Large intestine (tissue), 3 donors: ENCODE measurements at regions not wholly inside any gene's neighbourhood (a gene's known extent, or its start where the extent isn't known, plus 50 kb on each side); places are given as distances from the start of the nearest gene placed in this dataset.

Experiments
- DNase-seq, 2 donors: peaks; one replicate each; pipeline versions ENCODE4 v3.0.0 to v3.0.0-alpha.2; 2013
- H3K27ac ChIP-seq: one replicate; pipeline ENCODE4 v1.5.1; 2013; ENCODE audit warnings: low read length
- H3K27me3 ChIP-seq: 2 replicates; pipeline ENCODE4 v1.6.1; 2013; ENCODE audit warnings: low read length; ENCODE audit not compliant: control insufficient read depth, insufficient read depth
- H3K36me3 ChIP-seq: 2 replicates; pipeline ENCODE4 v1.6.1; 2013; ENCODE audit warnings: low read length; ENCODE audit not compliant: control insufficient read depth, insufficient read depth
- H3K4me1 ChIP-seq: one replicate; pipeline ENCODE4 v1.6.1; 2013; ENCODE audit warnings: low read length; ENCODE audit not compliant: control insufficient read depth, insufficient read depth
- H3K4me3 ChIP-seq: one replicate; pipeline ENCODE4 v1.5.1; 2013; ENCODE audit warnings: low read length
- H3K9me3 ChIP-seq: one replicate; pipeline ENCODE4 v1.6.1; 2013; ENCODE audit warnings: mild to moderate bottlenecking, low read depth, low read length, moderate library complexity; ENCODE audit not compliant: control insufficient read depth
- WGBS: methylation state at CpG from one replicate; pipeline ENCODE4 v1.1.5; 2013; ENCODE audit warnings: low lambda C conversion rate; ENCODE audit not compliant: insufficient coverage; 5-methylcytosine and 5-hydroxymethylcytosine counted together

DNA sequence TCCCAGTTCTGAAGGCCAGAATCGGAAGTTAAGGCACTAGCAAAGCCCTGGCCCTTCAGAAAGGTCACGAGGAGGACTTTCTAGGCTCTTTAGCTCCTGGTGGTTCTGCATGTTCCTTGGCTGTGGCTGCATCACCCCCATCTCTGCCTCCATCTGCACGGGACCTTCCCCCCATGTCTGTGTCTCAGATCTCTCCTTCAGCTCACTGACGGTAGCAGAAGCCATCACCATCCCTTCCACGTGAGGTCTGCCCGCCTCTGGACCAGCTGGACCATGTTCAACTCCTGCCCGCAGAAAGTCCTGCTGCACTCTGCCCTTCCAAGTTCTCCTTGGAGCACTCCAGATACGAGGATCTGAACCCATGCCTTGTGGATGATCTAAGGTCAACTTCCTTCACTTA lies 242.9 kb upstream of the IRX1 start:
- WGBS = no CpG with 5 or more reads among the region's 8 CpGs
- Histone ChIP-seq H3K27me3 (no peaks in the 10 kb centered on the region), H3K9me3 (no peaks in the 10 kb centered on the region), H3K4me1 (no peaks in the 10 kb centered on the region), H3K27ac (no peak overlapping the region), H3K36me3 (no peaks in the 10 kb centered on the region), H3K4me3 (no peak overlapping the region)
- no peak for DNase-seq

- 82% methylated on average over 2 of the region's 10 CpGs for whole genome bisulfite sequencing
- DNase-seq = no peak
- Histone ChIP-seq H3K27me3 (no peaks in the 10 kb centered on the region), H3K27ac (no peak overlapping the region), H3K4me1 (no peaks in the 10 kb centered on the region), H3K36me3 (no peaks in the 10 kb centered on the region), H3K9me3 (no peaks in the 10 kb centered on the region), H3K4me3 (no peak overlapping the region)
Measured at GRCh38 chr5:3351581-3352442, 243.8 kb upstream of the IRX1 start.

GRCh38 chr5:3350781-3351180 lies 244.9 kb upstream of the IRX1 start:
- no peak for DNase-seq
- Histone ChIP-seq H3K27ac (no peak overlapping the region), H3K4me1 (no peaks in the 10 kb centered on the region), H3K4me3 (no peak overlapping the region), H3K9me3 (no peaks in the 10 kb centered on the region), H3K27me3 (no peaks in the 10 kb centered on the region), H3K36me3 (no peaks in the 10 kb centered on the region)
- no CpG with 5 or more reads among the region's 5 CpGs for WGBS

- Histone ChIP-seq H3K27me3 (no peaks in the 10 kb centered on the region), H3K4me1 (no peaks in the 10 kb centered on the region), H3K27ac (no peak overlapping the region), H3K36me3 (no peaks in the 10 kb centered on the region), H3K4me3 (no peak overlapping the region), H3K9me3 (no peaks in the 10 kb centered on the region)
- WGBS = no CpG with 5 or more reads among the region's 10 CpGs
- no peak for DNase-seq
Measured at GRCh38 chr5:3349704-3350565, 245.7 kb upstream of the IRX1 start.

DNA sequence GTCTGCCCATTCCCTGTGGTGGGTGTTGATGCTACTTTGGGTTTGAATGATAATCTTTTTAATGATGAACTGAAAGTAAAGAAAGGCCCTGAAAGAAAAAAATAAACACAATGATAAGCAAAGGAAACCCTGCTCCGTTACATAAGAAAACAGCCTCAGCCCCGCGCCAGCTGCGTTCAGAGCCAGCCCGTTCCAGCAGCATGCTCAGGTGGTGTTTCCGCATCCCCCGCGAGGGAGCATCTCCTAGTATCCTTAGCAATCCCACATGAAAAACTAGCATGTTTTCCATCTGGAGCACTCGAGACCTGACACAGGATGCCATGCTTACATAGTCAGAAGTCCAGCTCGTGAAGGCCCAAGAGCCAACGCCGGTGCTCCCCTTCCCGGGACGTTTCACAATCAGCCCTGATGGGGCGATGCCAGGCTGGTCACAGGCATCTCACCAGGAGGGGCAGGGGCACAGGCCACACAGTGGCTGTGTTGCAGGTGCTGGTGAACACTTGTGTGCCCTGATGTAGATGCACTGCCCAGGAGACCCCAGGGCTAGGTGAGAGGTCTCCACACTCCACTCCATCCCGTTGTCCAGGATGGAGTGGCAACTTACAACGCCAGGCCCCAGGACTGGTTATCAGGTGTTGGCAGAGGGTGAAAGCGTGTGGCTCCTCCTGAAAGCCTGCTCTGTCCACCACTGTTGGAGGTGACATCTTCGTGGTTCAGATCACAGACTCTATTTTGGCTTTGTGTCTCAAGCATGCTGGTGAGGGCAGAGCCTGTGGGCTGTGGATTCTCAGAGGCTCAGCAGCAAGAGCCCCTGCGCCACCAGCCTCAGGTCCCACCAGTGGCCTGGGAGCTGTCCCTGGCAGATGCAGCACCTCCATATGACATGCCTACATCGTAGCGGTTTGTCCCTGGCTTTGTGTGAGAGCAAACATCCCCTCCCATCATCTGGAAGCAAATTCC lies 246.8 kb upstream of the IRX1 start:
- no peaks in the 10 kb centered on the region for H3K36me3 ChIP-seq
- H3K27me3 ChIP-seq = no peaks in the 10 kb centered on the region
- H3K4me1 ChIP-seq = no peaks in the 10 kb centered on the region
- no peaks in the 10 kb centered on the region for H3K9me3 ChIP-seq
- no peak overlapping the region for H3K4me3 ChIP-seq
- no peak overlapping the region for H3K27ac ChIP-seq
- WGBS = no CpG with 5 or more reads among the region's 22 CpGs
- no peak for DNase-seq

DNA sequence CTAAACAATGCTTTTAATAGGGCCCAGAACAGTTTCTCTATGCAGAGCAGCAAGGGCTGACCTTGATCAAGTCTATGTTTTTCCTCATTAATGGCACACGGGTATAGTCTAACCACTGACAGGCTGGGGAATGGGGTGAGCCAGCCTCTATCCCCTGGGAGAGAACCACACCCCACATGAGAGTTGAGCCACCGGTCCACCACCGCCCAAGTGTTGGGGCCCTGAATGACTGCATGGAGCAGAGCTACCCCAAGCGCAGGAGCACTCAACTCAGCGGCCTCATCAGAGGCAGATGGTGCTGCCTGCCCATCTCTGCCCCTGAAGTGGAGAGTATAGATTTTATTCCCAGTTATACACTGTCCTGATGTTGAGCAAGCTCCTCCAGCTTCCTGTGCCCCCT lies 247.9 kb upstream of the IRX1 start:
- no peaks in the 10 kb centered on the region for H3K4me1 ChIP-seq
- H3K4me3 ChIP-seq = no peak overlapping the region
- H3K27ac ChIP-seq = no peak overlapping the region
- WGBS = no CpG with 5 or more reads among the region's 5 CpGs
- no peaks in the 10 kb centered on the region for H3K9me3 ChIP-seq
- no peaks in the 10 kb centered on the region for H3K36me3 ChIP-seq
- DNase-seq = no peak
- H3K27me3 ChIP-seq = no peaks in the 10 kb centered on the region

DNA sequence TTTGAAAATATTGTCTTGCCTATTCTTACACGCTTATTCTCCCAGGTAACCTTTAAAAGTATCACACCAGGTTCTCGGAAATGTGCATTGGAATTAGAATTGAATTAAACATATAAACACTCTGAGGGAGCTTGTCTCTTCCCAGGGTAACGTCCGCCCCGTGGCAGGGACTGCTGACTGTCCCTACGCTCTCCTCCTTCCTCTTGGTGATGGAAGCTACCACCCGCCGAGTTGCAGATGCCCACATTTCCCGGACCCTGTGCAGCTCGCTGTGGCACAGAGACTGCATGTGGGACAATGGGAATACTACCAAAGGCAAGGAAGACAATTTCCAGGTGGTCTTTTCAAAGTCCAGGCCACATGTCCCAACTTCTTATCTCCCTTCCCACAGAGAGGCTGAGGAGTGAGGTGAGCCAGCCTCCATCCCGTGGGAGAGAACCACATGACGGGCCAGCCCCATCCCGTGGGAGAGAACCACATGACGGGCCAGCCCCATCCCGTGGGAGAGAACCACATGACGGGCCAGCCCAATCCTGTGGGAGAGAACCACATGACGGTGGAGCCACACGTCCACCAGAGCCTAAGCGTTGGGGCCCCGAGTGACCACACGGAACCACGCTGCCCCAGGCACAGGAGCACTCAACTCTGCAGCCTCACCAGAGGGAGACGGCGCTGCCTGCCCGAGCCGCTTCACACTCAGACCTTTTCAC lies 249.4 kb upstream of the IRX1 start:
- no peaks in the 10 kb centered on the region for H3K4me1 ChIP-seq
- H3K27me3 ChIP-seq = no peaks in the 10 kb centered on the region
- no peak for DNase-seq
- WGBS = no CpG with 5 or more reads among the region's 26 CpGs
- H3K36me3 ChIP-seq = no peaks in the 10 kb centered on the region
- no peaks in the 10 kb centered on the region for H3K9me3 ChIP-seq
- no peak overlapping the region for H3K4me3 ChIP-seq
- no peak overlapping the region for H3K27ac ChIP-seq

DNA sequence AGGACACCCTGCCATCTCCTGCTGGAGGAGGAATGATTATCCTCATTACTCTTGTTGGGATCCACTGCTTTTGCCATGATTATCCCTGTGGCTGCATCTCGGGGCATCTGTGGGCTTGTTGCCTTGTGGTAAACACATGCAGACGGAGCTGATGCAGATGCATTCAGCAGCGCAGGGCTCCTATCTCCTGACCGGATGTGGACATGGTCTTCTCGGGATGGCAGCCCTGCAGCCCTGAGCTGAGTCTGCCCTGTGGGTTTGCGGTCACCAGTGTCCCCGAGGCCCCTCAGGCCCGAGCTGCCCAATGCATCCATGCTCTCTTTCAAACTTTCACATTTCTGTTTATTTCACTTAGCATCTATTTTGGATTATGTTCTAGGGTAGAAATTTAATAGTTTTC lies 250.4 kb upstream of the IRX1 start:
- H3K27me3 ChIP-seq = no peaks in the 10 kb centered on the region
- no peak overlapping the region for H3K4me3 ChIP-seq
- no peaks in the 10 kb centered on the region for H3K36me3 ChIP-seq
- no peak overlapping the region for H3K27ac ChIP-seq
- no peak for DNase-seq
- H3K4me1 ChIP-seq = no peaks in the 10 kb centered on the region
- H3K9me3 ChIP-seq = no peaks in the 10 kb centered on the region
- WGBS = no CpG with 5 or more reads among the region's 8 CpGs

DNA sequence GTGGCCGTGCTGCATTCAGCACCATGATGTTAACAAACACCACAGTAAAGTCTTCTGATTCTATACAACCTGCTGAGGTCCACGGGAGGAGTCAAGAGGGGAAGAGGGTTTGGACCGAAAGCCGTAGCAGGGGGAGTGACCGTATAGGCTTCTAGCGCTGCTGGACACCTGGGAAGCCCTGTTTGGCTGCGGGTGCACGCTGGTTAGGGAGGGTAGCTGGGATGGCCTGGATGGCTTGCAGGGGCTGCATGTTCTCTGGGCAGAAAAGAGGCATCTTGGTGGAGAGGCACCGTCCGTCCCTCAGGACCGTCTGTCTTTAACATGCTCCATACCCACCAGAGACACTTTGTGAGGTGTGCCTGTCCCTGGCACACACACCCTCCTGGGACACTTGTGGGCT lies 251.0 kb upstream of the IRX1 start:
- Histone ChIP-seq H3K27ac (no peak overlapping the region), H3K9me3 (no peaks in the 10 kb centered on the region), H3K4me1 (no peaks in the 10 kb centered on the region), H3K36me3 (no peaks in the 10 kb centered on the region), H3K27me3 (no peaks in the 10 kb centered on the region), H3K4me3 (no peak overlapping the region)
- DNase-seq = no peak
- WGBS = no CpG with 5 or more reads among the region's 11 CpGs
